ENCODE measurements at regions not wholly inside any gene's neighbourhood (a gene's known extent, or its start where the extent isn't known, plus 50 kb on each side); places are given as distances from the start of the nearest gene placed in this dataset.
A peak's percentile ranks its signal among the peaks of the same experiment; 100 is the strongest.

DNA sequence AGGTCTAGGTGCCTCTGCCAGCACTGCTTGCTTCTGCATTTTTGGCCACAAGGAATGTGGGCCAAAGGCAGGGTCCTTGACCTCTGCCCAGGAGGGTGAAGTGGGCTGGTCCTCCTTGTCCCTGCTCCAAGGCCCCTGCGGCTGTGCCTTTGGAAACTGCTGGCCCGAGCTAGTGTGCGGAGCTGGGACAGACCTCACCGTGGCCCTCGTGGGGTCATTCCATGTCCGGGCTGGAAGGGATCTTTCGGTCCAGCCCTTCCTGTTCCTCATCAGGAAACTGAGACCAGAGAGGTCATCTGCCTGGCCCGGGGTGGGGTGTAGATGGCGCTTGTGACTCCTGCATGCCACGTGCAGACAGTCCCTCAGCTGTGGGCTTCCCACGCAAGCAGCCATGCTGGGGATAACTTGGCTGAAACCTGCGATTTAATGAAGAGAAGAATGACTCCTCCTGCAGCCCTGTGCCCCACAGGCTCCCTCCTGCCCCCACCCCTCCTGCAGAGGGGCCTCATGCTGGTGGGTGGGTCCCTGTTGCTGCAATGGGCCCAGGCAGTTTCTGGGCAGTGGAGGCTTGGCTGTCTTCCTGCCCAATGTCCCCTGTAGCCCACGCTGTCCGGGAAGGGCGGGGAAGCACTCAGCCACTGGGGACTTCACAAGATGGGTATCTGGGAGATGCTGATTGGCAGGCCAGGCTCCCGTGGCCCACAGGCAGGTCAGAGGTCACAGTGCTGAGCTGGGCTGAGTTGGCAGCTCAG is 245.2 kb downstream of the SEC14L1 start:
- peak overlapping the region; percentile 30 for H3K4me3 Mint-ChIP-seq
- peak overlapping the region; percentile 34 for H3K27ac Mint-ChIP-seq
- H3K9me3 Mint-ChIP-seq (ENCODE audit: low read depth) = no peaks in the 10 kb centered on the region
- no peaks in the 10 kb centered on the region for H3K27me3 Mint-ChIP-seq
- H3K4me1 Mint-ChIP-seq (ENCODE audit: low read depth) = peaks cover 80% of the 10 kb centered on the region
- no peaks in the 10 kb centered on the region for H3K36me3 Mint-ChIP-seq

DNA sequence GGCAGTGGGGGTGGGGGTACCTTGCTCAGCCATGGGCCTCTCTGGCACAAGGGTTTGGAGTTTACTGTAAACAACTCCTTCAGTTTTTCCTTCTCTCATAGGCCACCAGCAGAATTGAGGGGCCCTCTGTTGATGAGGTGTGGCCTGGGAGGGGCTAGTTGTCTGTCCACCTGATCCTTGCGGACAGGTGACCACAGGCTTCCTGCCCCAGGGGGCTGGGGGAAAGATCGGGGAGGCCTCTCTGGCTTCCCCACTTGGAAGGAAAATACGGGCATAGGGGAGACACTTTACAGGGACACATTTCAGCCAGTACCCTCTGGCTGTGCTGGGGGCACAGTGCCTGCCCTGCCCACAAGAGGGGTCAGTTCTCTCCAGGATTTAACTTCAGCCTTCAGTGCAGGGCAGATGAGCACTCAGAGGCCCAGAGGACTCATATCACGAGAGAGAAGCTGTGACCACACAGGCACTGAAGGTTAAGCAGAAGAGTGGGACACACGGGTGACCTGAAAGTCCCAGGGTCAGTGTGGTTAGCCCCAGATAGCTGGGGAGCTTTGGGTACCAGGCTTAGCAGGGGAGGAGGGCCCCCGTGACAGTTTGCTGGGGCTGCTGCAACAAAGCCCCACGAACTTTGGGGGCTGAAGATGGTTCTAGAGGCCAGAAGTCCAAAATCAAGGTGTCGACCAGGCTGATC is 245.9 kb downstream of the SEC14L1 start:
- Mint-ChIP-seq H3K27me3 (no peaks in the 10 kb centered on the region), H3K4me1 (ENCODE audit: low read depth) (peaks cover 81% of the 10 kb centered on the region), H3K4me3 (peak overlapping the region; percentile 30), H3K27ac (peak overlapping the region; percentile 34), H3K9me3 (ENCODE audit: low read depth) (no peaks in the 10 kb centered on the region), H3K36me3 (no peaks in the 10 kb centered on the region)

DNA sequence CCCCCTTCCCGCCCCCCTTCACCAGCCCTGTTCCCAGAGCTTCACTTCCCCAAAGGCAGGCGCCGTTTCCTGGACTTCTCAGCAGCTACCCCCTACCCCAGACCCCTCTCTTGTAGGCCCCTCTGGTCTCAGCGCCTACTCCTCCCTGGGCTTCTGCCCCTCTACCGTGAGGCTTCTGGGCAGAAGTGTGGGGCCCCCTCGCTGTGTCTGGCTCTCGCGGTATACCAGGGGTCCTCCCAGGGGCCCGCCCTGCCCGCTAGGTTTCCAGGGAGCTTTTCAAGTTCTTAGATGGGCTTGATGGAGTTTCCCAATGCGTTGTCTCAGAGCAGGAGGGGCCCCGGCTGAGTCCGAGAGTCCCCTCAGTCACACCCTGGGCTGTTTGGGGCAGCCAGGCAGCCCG is 247.1 kb downstream of the SEC14L1 start:
- H3K27ac Mint-ChIP-seq = no peak overlapping the region
- H3K4me3 Mint-ChIP-seq = no peak overlapping the region
- no peaks in the 10 kb centered on the region for H3K9me3 Mint-ChIP-seq (ENCODE audit: low read depth)
- H3K27me3 Mint-ChIP-seq = no peaks in the 10 kb centered on the region
- H3K36me3 Mint-ChIP-seq = no peaks in the 10 kb centered on the region
- peaks cover 82% of the 10 kb centered on the region for H3K4me1 Mint-ChIP-seq (ENCODE audit: low read depth)

GRCh38 chr17:77388384-77389306 is 247.9 kb downstream of the SEC14L1 start:
- Mint-ChIP-seq H3K36me3 (no peaks in the 10 kb centered on the region), H3K4me1 (ENCODE audit: low read depth) (peaks cover 80% of the 10 kb centered on the region)

GRCh38 chr17:77390870-77391269 is 250.1 kb downstream of the SEC14L1 start:
- H3K36me3 Mint-ChIP-seq = no peaks in the 10 kb centered on the region
- no peaks in the 10 kb centered on the region for H3K9me3 Mint-ChIP-seq (ENCODE audit: low read depth)
- H3K27me3 Mint-ChIP-seq = no peaks in the 10 kb centered on the region
- peaks cover 83% of the 10 kb centered on the region for H3K4me1 Mint-ChIP-seq (ENCODE audit: low read depth)
- peak overlapping the region; percentile 66 for H3K4me3 Mint-ChIP-seq
- peak overlapping the region; percentile 84 for H3K27ac Mint-ChIP-seq

More at GRCh38 chr17:77388384-77389306, 247.9 kb downstream of the SEC14L1 start:
- no peaks in the 10 kb centered on the region for H3K27me3 Mint-ChIP-seq
- peak overlapping the region; percentile 85 for H3K27ac Mint-ChIP-seq
- peak overlapping the region; percentile 82 for H3K4me3 Mint-ChIP-seq
- no peaks in the 10 kb centered on the region for H3K9me3 Mint-ChIP-seq (ENCODE audit: low read depth)

DNA sequence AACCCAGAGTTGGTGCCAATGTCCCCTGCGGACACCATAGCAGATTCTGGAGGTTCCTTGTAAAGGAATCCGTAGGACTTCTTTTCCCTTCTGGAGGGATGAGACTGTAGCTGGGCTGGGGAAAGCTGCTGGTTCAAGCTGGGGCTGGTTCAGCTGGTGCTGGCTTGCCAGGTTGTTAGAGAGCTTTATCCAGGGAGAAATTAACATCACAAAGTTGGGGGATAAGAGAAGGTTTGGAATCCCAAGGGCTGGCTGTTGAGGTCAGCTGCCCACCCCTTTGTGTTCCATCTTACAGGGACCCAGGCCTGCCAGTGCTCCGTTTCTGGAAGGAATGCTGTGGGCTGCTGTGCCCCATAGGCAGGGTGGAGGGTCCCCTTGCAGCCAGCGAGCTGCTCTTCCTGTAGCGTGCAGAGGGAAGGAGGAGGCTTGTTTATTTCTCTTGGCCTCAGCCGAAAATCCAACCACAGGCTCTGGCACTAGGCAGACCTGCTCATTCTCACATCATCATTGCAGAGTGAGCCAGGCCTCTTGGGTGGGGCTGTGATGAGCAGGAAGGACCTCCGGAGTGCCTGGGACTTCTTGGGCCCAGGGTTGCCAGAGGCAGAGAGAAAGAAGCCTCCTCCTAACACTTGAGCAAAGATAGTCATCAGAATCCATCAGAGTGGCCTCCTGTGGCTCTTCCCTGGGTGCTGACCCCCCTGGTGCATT is 251.1 kb downstream of the SEC14L1 start:
- Mint-ChIP-seq H3K27me3 (no peaks in the 10 kb centered on the region), H3K27ac (peak overlapping the region; percentile 84), H3K9me3 (ENCODE audit: low read depth) (no peaks in the 10 kb centered on the region), H3K36me3 (no peaks in the 10 kb centered on the region), H3K4me1 (ENCODE audit: low read depth) (peaks cover 78% of the 10 kb centered on the region), H3K4me3 (peak overlapping the region; percentile 59)

DNA sequence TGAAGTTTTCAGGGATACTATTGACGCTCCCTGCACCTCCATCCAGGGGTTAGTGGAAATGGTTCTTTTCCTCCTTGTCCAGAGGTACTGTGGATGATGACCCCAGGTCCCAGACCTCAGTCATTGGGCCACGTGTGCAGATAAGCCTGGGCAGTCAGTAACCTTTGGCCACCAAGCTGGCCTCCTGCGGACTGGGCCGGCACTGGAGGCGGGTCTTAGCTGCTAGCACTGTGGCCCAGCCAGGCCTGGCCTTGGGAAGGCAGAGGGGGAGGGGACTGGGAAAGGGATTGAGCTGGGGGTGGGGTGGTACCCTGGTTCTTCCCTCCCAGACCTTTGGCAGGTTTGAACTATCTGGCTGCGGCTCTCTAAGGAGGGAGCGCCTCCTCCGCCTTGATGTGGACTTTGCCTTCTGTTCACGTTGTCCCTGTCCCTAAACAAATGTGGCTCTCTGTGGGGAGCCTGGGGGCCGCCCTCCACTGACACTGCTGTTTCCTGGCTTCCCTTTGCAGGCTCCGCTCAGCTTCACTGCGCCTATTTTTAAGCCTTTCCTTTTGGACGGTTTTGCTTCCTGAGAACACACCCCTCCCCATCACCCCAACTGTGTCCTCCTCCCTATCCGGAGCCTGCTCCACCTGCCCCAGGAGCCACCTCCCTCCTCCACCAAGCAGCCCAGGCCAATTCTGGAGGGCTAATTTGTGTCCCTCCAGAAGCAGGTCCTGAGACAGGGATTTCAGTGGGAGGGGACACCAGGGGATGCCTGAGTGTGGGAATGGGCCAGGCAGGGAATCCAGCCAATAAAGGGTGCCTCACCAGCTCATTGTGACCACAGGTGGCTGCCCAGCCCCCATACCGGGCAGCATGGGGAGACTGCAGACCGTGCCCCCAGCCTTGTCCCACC is 251.9 kb downstream of the SEC14L1 start:
- Mint-ChIP-seq H3K36me3 (no peaks in the 10 kb centered on the region), H3K9me3 (ENCODE audit: low read depth) (no peaks in the 10 kb centered on the region), H3K4me3 (peak overlapping the region; percentile 59), H3K27ac (peak overlapping the region; percentile 84), H3K4me1 (ENCODE audit: low read depth) (peaks cover 74% of the 10 kb centered on the region), H3K27me3 (no peaks in the 10 kb centered on the region)

- Mint-ChIP-seq H3K27me3 (no peaks in the 10 kb centered on the region), H3K9me3 (ENCODE audit: low read depth) (no peaks in the 10 kb centered on the region), H3K4me1 (ENCODE audit: low read depth) (peaks cover 76% of the 10 kb centered on the region), H3K36me3 (no peaks in the 10 kb centered on the region), H3K27ac (peak overlapping the region; percentile 66), H3K4me3 (no peak overlapping the region)
Observed at GRCh38 chr17:77393274-77393600, 252.5 kb downstream of the SEC14L1 start.

DNA sequence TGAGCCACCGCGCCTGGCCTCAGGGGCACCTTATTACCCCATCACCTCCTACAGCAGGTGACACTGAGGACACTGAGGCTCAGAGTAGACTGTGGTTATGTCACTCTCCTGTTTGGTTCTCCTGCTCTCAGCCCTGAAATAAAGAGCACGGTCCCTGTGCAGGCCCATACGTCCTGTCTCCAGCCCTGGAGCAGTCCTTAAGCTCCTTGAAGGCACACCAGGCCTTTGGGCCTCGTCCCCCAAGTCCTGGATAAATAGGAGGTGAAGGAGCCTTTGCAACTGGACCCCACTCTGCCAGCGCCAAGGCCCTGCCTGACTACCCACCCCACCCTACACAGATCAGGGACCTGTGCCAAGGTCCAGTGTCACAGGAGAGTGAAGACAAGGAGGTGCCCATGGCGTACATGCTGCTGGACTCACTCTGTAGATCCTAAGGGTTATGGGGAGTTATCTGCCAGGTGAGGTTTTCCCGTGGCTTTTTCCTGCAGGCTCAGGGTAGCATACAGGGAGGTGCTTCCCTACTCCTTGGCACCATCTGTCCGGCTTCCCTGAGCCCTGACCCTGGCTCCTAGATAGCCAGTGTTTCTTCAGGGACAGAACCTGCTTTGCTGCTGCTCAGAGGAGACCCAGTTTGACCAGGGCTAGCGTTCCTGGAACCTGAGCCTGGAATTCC is 253.2 kb downstream of the SEC14L1 start:
- no peak overlapping the region for H3K4me3 Mint-ChIP-seq
- no peaks in the 10 kb centered on the region for H3K27me3 Mint-ChIP-seq
- peaks cover 76% of the 10 kb centered on the region for H3K4me1 Mint-ChIP-seq (ENCODE audit: low read depth)
- H3K36me3 Mint-ChIP-seq = no peaks in the 10 kb centered on the region
- H3K9me3 Mint-ChIP-seq (ENCODE audit: low read depth) = no peaks in the 10 kb centered on the region
- H3K27ac Mint-ChIP-seq = no peak overlapping the region

DNA sequence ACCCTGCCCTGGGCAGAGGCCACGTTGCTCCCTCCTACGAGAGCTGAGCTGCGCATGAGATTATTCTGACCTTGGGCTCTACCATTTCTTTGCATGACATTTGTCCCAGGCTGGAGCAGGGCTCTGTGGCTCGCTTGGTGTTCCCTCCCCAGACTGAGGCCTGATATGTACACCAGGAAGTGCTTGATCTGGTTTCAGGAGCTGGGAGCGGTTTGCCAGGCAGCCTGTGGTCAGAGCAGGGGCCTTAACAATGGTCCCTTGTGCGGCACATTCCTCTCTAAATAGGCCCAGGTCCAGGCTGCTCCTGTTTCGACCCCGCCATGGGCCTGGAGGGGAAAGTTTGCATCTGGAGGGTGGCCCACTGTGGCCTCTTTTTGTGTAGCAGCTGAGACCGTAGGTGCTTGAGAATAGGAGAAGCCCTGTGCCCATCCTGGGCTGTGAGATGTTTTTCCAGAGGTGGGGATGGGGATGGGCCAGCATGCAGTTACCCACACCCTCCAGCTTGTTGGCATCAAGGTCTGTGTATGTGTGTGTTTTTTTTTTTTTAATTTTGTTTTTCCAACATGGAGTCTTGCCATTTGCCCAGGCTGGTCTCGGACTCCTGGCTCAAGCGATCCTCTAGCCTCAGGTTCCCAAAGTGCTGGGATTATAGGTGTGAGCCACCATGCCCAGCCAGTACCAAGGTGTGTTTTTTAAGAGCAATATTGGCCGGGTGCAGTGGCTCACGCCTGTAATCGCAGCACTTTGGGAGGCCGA is 253.9 kb downstream of the SEC14L1 start:
- no peaks in the 10 kb centered on the region for H3K36me3 Mint-ChIP-seq
- H3K4me3 Mint-ChIP-seq = no peak overlapping the region
- H3K9me3 Mint-ChIP-seq (ENCODE audit: low read depth) = no peaks in the 10 kb centered on the region
- H3K27me3 Mint-ChIP-seq = no peaks in the 10 kb centered on the region
- peak overlapping the region; percentile 22 for H3K27ac Mint-ChIP-seq
- peaks cover 76% of the 10 kb centered on the region for H3K4me1 Mint-ChIP-seq (ENCODE audit: low read depth)

GRCh38 chr17:77395501-77396048 is 254.8 kb downstream of the SEC14L1 start:
- no peaks in the 10 kb centered on the region for H3K9me3 Mint-ChIP-seq (ENCODE audit: low read depth)
- H3K27ac Mint-ChIP-seq = peak overlapping the region; percentile 68
- no peaks in the 10 kb centered on the region for H3K36me3 Mint-ChIP-seq
- no peaks in the 10 kb centered on the region for H3K27me3 Mint-ChIP-seq
- H3K4me1 Mint-ChIP-seq (ENCODE audit: low read depth) = peaks cover 80% of the 10 kb centered on the region
- H3K4me3 Mint-ChIP-seq = no peak overlapping the region

DNA sequence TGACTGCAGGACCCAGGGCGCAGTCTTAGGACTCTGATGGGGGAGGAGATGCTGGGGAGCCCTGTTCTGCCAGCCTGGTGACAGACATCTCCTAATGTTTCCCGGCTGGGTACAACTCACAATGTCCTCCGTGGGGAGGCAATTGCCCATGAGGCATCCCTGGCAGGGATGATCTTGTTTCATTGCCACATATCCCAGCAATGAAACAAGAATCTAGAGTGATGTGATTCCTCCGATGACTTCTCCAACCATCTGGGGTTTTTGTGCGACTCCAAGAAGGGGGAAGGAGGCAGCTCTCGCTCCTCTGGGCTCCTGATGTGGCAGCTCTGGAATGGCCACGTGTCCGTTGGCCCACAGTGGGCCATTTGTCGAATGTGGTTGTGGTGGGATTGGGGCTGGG is 255.8 kb downstream of the SEC14L1 start:
- no peaks in the 10 kb centered on the region for H3K9me3 Mint-ChIP-seq (ENCODE audit: low read depth)
- H3K27ac Mint-ChIP-seq = peak overlapping the region; percentile 28
- no peaks in the 10 kb centered on the region for H3K36me3 Mint-ChIP-seq
- H3K4me1 Mint-ChIP-seq (ENCODE audit: low read depth) = peaks cover 77% of the 10 kb centered on the region
- H3K27me3 Mint-ChIP-seq = no peaks in the 10 kb centered on the region
- no peak overlapping the region for H3K4me3 Mint-ChIP-seq
